HG03354 (cell line): ENCODE measurements at regions not wholly inside any gene's neighbourhood (a gene's known extent, or its start where the extent isn't known, plus 50 kb on each side); places are given as distances from the start of the nearest gene placed in this dataset.
"Not testable (repeated sequence)": the region's sequence is repeated elsewhere in the genome, so short reads cannot be mapped to it uniquely, and the experiment has no call there.

Experiments used
- ATAC-seq: cut with Tn5 transposase; IDR thresholded peaks from one replicate; pipeline ENCODE4 v1.9.1; 2021; ENCODE audit warnings: mild to moderate bottlenecking; ENCODE audit not compliant: unreplicated experiment, poor library complexity, severe bottlenecking

DNA sequence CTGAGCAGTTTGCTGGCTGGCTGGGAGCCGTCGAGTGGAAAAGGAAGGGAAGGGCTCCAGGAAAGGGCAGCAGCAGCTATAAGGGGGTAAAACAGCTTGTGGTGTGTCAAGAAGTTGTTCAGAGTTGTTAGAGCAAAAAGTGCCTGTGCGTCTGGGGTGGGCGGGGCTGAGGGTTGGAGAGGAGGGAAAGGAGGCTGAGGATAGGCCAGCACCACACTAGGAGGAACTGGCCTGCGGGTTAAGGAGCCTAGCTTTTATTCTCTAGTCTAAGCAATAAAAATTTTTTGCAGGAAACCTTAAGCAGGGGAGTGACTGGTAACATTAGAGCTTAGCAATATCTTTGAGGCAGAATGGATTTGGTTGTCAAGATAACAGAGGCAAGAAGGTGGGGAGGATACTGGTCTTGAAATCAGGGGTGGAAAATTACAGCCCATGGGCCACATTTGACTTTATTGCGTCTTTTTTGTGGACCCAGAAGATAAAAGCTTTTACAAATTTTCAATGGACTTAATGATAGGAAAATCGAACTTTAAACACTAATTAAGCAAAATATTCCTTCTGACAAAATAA, 134.5 kb upstream of the AADACL2 start:
- ATAC-seq = no peak

DNA sequence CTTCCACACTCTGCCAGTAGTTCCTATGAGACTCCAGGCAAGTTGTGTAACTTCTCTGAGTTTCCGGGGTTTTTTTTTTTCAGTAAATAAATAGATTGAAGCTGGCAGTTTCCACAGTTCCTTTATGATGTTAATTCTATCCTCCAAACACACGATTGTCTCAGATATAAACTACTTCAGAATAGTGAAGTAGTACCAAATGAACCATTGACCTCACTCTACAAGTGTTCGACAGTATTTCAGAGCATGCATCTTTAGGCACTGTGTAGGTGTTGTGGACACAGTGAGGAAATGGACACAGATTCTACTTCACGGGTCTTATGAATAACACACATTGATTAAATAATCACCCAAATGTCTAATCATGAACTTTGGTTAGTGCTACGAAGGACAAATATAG, 136.1 kb upstream of the IGSF10 start:
- ATAC-seq = no peak

DNA sequence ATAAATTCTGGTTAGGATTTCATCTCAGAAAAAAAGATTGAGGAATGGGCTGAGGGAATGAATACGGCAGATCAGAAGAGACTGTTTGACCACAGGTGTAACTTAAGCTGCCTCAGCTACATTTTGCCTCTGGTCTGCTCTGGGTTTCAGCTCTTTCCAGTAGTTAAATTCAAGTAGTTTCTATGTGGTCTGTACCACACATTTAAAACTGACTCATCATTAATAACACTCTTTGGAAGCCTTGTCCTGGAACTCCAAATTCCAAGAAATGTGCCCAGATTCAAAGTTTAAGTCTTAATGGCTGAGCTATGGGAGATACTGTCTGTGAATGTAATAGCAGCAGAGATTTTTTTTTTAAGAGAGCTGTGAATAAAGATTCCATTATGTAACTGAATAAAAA, 133.1 kb upstream of the IGSF10 start:
- no peak for ATAC-seq

DNA sequence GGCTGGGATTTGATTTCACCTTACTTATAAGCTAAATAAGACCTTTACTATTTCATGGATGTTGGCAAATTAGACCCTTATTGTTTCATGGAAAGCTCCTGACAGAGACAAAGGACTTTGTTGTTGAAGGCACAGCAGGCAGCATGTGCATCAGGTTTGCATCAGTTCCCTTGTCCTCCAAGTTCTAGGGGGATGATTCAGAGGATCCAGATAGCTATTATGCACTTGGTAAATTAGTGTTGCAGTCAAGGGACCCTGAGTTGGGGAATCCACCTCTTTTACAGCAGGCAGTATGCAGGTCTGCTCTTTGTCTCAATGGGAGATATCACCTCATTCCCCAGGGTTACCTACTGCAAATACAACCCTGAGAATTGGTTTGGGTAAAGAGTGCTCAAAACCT, 131.4 kb upstream of the IGSF10 start:
- no peak for ATAC-seq

DNA sequence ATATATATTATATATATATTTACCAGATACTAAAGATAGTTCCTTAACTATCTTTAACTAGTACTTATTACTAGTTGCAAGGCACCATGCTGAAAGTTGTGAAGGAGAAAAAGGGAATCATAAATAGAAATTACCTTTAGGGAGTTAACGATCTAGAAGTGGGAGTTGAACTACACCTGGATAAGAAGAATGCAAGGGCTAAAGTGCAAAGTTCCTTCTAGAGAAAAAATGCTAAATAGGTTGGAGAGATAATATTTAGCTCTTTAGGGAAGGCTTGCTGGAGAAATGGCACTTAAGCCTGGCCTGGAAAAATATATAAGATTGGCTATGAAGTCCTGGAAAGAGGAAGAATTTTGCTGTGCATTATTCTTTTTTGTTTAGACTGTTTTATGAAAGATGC, 130.6 kb upstream of the IGSF10 start:
- no peak for ATAC-seq

DNA sequence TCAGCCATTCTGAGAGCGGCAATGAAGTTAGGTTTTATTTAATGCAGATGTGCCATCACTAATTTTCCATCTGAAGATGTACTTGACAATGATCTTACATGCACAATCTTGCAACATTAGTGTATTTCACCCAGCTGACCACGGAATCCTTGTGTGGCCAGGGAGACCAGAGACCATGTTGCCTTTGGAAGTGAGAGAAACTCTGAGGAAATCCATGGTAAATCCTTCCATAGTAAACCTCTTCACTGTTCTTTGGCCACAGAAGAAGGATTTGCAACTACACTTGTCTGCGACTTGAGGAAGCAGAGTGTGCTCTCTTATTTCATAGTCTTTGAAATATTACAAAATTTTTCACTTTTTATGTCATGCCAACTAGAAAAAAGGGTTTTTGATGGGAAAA, 128.4 kb upstream of the IGSF10 start:
- no peak for ATAC-seq

DNA sequence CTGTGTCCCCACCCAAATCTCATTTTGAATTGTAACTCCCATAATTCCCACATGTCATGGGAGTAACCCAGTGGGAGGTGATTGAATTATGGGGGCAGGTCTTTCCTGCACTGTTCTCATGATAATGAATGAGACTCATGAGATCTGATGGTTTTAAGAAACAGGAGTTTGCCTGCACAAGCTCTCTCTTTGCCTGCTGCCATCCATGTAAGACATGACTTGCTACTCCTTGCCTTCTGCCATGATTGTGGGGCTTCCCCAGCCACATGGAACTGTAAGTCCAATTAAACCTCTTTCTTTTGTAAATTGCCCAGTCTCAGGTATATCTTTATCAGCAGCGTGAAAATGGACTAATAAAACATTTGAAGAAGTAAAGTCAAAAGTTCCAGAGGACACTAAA, 126.8 kb upstream of the IGSF10 start:
- ATAC-seq = not testable (repeated sequence)

DNA sequence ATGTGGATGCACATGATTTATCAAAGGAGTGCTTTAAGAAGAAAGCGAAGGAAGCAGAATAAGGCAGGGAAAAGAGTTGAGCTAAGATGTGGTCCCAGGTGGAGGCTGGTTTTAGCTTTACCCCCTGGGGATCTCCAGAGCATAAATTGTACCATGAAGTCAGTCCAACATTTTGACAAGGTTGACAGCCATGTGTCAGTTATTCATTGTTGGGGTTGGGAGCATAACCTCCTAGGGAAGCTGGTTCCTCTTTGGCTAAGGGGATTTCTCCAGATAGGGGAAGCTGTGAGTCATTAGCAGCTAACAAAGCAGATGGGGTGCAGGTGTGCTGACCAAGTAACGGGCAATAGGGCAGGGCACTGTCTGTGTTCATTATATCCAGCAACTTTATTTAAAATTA, 123.7 kb upstream of the IGSF10 start:
- peak; percentile 78 for ATAC-seq

DNA sequence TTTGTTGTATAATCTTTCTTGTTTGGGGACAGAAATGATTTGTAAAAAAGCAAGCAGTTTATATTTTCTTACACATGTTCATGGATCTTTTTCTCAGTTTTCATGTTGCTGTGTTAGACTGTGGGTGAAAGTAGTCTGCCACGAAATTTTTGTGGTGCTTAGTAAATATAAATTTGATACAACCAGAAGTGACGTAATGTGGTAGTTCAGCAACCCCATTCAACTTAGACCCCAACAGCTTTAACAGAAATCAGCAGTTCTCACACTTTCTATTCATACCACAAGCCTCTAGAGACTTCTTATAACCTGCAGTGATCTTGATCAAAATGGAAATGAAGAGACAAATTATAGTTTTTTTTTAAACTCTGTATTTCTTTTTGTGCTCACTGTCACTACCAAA, 120.2 kb upstream of the IGSF10 start:
- no peak for ATAC-seq

DNA sequence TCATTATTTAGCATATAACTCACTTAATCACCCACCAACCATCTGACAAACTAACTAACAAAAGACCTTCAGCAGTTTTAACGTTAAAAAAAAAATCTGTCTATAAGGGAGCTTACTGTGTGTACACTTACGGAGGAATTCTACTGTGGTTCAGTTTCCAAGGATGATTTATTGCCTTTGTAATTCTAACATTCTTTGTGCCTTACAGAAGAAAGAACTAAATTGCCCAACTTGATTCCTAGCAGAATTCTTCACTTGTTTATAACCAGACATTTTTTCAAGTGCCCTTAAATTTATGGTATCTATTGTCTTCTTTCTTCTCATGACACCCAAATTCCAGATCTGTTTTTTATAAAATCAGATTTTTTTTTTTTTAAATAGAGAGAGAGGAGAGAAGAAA, 119.7 kb upstream of the IGSF10 start:
- ATAC-seq = no peak

DNA sequence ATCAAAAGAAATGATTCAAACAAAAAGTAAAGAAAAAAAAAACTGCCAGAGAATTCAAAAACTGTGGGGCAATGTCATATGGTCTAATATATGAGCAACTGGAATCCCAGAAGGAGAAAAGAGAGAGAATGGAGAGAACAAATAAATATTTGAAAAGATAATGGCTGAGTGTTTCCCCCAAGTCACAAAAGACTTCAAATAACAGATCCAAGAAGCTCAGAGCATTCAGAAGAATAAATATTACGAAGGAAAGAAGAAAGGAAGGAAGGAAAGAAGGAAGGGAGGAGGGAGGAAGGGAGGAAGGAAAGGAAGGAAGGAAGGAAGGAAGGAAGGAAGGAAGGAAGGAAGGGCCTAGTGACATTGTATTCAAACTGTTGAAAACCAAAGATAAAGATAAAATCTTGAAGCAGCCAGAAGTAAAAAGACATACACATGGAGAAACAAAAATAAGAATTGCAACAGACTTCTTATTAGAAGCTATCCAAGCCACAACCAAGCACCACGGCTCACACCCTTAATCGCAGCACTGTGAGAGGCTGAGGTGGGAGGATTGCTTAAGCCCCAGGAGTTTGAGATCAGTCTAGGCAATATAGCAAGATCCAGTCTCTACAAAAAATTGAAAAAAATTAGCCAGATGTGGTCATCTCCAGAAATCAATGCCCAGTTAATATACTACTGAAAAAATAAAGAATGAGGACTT, 118.9 kb upstream of the IGSF10 start:
- no peak for ATAC-seq

DNA sequence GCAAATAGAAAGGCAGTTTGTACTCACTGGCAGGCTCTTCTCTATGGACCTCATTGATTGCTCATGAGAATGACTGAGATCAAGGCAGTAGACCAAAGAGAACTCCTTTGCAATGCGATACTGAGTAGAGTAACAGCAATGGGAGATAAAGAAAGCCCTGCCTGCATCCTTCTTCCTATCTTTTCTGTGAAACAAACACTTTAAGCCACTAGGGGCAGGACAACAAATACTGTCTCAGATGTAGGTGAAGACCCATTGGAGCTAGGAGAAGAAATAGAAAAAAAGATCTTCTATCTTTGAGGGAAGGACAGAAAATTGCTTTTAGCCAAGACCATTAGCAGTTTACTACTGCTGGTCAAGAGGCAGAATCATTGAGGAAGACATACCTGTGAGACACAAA, 117.6 kb upstream of the IGSF10 start:
- no peak for ATAC-seq

DNA sequence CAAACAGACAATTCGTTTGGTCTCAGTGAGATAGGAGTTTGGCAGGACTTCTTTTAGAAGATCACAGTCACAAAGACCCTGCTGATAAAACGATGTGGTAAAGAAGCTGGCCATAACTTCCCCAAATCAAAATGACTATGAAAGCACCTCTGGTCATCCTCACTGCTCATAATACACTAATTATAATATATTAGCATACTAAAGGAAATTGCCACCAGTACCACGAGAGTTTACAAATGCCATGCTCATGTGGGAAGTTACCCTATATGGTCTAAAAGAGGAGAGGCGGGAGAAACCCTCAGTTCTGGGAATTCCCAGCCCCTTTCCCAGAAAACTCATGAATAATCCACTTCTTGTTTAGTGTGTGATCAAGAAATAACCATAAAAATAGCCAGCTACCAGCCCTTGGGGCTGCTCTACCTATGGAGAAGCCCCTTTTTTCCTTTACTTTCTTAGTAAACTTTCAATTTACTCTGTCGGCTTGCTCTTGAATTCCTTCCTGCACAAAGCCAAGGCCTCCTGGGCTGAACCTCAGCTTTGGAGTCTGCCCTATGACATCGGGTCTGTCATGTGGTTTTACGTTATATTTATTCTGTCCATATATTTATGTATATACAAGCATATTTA, 115.8 kb upstream of the IGSF10 start:
- ATAC-seq = no peak

DNA sequence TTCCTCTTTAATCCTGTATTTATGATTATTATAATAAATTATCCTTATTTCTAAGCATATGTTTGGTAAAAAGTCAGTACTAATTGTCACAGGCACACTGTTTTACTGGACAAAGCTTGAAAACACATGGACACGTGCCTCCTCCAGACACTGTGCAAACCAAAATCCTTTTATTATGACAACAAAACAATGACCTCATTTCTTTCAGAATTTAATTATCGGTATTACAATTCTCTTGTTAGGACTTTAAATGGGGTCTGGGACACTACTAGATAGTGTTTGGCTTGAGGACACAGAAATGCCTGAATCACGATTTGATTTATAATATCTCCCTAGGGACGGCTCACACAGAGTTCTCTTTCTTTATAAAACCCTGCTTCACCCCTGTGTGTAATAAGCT, 107.3 kb upstream of the IGSF10 start:
- ATAC-seq = no peak

DNA sequence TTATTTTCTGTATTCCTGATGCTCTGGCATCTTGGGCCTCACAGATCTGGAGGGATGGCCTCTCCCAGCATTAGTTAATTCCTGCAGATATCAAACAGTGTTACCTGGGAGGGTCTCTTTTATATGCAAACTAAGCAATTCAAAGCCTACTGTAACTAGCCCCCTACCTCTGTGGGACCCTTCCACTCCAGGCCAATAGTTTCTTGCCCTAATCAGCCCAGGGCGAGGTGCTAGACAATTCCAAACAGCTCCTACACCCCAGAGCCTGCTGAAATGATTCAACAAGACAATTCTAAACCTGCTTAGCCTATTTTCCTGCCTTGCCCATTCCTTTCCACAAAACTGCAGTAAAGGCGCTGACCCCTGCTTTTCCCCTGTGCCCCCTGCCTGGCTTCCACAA, 106.6 kb upstream of the IGSF10 start:
- no peak for ATAC-seq

DNA sequence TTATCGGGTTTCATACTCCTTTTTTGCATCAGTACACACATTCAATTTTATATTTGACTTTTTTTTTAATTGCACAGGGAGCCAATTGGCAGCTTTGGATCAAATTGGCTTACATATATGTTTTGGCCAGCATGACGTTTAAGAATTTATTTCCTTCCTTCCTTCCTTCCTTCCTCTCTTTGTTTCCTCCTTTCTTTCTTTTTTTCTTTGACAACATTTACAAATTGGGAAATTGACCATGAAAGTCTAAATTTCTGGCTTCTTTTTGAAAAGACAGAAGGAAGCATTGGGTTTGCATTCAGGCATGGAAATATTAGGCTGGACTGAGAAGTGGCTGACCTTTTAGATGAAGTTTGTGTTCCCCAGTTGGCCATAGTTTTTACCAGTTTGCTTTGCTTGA, 103.4 kb upstream of the IGSF10 start:
- ATAC-seq = no peak

DNA sequence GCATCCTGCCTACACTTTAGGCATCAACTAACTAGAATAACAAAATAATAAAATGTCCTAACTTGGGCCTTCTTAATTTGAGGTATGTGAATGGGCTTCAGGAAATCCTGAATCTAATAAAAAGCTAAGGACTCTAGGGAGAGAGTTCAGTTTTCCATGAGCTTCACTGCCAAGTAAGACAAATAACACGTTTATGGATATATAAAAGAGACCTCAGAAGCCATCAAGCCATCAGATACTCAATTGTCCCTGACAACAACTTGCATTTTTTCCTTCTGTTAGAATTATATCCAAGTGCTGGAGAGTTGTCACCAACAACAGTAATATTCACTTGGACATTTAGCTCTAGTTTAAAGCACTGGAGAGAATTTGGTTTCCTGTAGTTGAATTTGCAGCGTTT, 102.4 kb upstream of the IGSF10 start:
- no peak for ATAC-seq

DNA sequence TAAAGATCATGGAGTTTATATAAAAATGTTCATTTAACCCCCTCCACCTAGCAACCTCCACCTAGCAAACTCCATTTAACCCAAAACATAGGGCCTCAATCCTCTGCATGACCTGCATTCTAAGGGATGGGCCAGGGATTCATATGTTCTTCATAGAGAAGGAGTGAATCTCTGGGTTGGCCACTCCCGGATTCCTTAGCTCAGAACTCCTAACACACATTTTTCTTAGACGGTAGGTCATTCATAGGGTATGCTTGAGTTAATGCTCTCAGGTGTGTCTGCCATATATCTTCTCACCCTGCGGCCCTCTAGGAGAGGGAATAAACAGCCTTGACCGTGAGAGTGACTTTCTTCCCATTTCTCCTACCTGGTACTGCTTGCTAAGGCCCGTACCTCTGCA, 102.0 kb upstream of the IGSF10 start:
- no peak for ATAC-seq

DNA sequence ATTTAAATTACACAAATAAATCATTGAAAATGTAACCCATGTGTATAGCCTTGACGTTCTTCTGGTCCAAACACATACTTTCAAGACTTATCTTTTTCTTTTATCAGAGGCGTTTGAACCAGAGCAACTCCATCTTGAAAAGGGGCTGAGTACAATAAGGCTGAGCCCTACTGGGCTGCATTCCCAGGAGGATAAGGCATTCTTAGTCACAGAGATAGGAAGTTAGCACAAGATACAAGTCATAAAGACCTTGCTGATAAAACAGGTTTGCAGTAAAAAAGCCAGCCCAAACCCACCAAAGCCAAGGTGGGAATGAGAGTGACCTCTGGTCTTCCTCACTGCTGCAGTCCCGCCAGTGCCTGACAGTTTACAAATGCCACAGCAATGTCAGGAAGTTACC, 101.0 kb upstream of the IGSF10 start:
- no peak for ATAC-seq

DNA sequence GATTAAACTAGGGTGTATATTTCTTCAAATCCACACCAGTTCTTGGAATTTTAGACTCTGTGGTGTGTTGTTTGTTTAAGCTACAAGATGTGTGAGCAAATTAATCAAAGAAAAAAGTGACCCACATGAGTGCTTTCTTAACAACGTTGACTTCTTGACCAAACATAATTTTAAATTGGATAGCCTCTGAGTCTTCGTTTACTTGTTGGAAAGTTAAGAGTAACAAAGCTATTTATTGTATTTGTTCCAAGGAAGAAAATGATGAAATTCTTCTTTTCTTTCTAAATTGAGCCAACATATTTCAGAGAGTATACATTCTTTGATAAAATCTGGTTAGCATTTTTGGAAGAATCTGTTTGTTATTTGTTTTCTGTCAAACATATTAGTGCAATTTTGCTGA, 99.9 kb upstream of the IGSF10 start:
- no peak for ATAC-seq

DNA sequence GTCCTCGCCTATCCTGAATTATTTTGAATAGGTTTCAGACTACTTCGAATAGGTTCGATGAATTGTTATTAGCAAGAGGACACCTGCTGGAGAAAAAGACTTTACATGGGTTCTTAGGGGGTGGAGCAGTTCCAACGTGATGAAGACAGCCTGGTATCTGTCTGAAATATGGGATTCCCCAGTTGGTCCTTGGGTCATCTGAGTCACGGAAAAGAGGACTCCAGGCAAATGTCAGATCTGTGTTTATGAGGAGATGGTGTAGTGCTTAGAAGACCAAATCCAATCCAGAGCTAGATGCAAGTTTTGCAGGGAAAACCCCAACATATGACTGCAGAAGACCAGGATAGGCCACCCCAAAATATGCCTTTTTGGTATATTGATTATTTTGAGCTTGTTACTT, 98.9 kb upstream of the IGSF10 start:
- ATAC-seq = no peak

DNA sequence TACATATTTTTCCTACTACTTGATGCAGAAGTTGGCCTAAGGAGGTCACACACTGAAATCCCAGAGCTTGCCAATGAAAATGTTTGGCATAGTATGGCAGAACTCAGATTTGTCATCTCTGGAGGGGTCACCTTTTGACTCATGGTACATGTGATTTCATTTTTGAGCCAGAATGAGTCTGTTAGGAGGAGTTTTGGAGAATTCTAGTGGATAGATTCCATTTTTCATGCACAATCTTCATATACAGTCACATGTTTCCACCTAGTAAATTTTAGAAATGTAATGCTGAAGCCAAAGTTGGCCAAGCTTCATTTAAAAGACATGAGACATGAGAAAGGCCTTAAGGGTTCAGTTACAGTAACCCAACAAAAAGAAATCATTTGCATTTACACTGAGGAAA, 97.8 kb upstream of the IGSF10 start:
- no peak for ATAC-seq
